ENCODE measurements at regions not wholly inside any gene's neighbourhood (a gene's known extent, or its start where the extent isn't known, plus 50 kb on each side); places are given as distances from the start of the nearest gene placed in this dataset.

- TF ChIP-seq TSHZ1 (tag by site-specific recombination; IDR thresholded peaks at IDR 0.05; ENCODE audit: borderline replicate concordance) (no peak), CTCF (tag by site-specific recombination; IDR thresholded peaks at IDR 0.05) (no peak), PRDM4 (tag by site-specific recombination; IDR thresholded peaks at IDR 0.05) (no peak), ZBTB1 (tag by site-specific recombination; IDR thresholded peaks at IDR 0.05) (no peak), ZNF341 (tag by site-specific recombination; IDR thresholded peaks at IDR 0.05; ENCODE audit: low read depth) (no peak), RBAK (tag by site-specific recombination; IDR thresholded peaks at IDR 0.05) (no peak), ZNF23 (tag by site-specific recombination; IDR thresholded peaks at IDR 0.05; ENCODE audit: borderline replicate concordance) (no peak), KLF1 (tag by site-specific recombination; IDR thresholded peaks at IDR 0.05) (no peak)
- TF ChIP-seq, protein P1, sequence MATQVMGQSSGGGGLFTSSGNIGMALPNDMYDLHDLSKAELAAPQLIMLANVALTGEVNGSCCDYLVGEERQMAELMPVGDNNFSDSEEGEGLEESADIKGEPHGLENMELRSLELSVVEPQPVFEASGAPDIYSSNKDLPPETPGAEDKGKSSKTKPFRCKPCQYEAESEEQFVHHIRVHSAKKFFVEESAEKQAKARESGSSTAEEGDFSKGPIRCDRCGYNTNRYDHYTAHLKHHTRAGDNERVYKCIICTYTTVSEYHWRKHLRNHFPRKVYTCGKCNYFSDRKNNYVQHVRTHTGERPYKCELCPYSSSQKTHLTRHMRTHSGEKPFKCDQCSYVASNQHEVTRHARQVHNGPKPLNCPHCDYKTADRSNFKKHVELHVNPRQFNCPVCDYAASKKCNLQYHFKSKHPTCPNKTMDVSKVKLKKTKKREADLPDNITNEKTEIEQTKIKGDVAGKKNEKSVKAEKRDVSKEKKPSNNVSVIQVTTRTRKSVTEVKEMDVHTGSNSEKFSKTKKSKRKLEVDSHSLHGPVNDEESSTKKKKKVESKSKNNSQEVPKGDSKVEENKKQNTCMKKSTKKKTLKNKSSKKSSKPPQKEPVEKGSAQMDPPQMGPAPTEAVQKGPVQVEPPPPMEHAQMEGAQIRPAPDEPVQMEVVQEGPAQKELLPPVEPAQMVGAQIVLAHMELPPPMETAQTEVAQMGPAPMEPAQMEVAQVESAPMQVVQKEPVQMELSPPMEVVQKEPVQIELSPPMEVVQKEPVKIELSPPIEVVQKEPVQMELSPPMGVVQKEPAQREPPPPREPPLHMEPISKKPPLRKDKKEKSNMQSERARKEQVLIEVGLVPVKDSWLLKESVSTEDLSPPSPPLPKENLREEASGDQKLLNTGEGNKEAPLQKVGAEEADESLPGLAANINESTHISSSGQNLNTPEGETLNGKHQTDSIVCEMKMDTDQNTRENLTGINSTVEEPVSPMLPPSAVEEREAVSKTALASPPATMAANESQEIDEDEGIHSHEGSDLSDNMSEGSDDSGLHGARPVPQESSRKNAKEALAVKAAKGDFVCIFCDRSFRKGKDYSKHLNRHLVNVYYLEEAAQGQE (tag by site-specific recombination; IDR thresholded peaks at IDR 0.05), result no peak
These were observed 183.6 kb upstream of the RUNX1 start for GRCh38 chr21:35232545-35233176.

Data from HEK293 (cell line).